GM10248 (cell line): ENCODE measurements at regions not wholly inside any gene's neighbourhood (a gene's known extent, or its start where the extent isn't known, plus 50 kb on each side); places are given as distances from the start of the nearest gene placed in this dataset.

ENCODE experiments used
- CTCF ChIA-PET: fragments of 300-600 bp; sonication (Branson Sonifier 250); formaldehyde crosslinking; extraction: SDS; loops from one replicate; lab custom pipeline; 2021; ENCODE audit warnings: antibody characterized with exemption; lab: Yijun Ruan, JAX
- POLR2A ChIA-PET: fragments of 350-650 bp; sonication (Branson Sonifier 250); formaldehyde crosslinking; extraction: SDS; loops from one replicate; lab custom pipeline; 2020; ENCODE audit warnings: antibody characterized with exemption; lab: Yijun Ruan, JAX
- DNase-seq: peaks from one replicate; pipeline ENCODE4 v3.0.0; 2012; ENCODE audit errors: extremely low spot score
- TF ChIP-seq, protein P1 (sequence below): IDR thresholded peaks from 2 replicates; pipeline ENCODE4 v1.5.1; 2012; ENCODE audit warnings: mild to moderate bottlenecking, low read depth; ENCODE audit errors: extremely low read depth, missing control alignments, control extremely low read depth

DNA sequence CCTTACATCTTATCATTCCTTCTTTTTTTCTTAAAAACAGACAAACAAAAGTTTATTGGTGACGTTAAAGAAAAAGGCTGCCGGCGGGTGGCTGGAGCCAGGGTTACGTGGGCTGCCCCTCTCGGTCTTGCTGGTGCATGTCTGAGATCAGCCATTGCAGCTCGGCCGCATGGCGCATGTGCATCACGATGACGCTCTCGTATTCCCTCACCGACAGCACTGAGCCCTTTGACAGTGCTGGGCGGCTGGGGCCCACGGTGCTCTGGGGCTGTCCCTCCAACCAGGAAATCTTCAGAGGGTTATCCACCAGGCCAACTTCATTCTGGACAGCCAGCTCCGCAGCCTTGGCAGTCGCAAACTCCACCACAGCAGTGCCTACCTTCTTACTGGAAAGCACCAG is 1081.8 kb upstream of the TMEFF2 start:
- ChIA-PET CTCF (interaction anchor here (1.3 kb wide), 1 partner anchor 10 kb away, joined by 4 read pairs; no protein-coding TSS in a partner anchor), POLR2A (no interaction called here)
- TF ChIP-seq, protein P1, sequence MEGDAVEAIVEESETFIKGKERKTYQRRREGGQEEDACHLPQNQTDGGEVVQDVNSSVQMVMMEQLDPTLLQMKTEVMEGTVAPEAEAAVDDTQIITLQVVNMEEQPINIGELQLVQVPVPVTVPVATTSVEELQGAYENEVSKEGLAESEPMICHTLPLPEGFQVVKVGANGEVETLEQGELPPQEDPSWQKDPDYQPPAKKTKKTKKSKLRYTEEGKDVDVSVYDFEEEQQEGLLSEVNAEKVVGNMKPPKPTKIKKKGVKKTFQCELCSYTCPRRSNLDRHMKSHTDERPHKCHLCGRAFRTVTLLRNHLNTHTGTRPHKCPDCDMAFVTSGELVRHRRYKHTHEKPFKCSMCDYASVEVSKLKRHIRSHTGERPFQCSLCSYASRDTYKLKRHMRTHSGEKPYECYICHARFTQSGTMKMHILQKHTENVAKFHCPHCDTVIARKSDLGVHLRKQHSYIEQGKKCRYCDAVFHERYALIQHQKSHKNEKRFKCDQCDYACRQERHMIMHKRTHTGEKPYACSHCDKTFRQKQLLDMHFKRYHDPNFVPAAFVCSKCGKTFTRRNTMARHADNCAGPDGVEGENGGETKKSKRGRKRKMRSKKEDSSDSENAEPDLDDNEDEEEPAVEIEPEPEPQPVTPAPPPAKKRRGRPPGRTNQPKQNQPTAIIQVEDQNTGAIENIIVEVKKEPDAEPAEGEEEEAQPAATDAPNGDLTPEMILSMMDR: no peak
- no peak for DNase-seq

DNA sequence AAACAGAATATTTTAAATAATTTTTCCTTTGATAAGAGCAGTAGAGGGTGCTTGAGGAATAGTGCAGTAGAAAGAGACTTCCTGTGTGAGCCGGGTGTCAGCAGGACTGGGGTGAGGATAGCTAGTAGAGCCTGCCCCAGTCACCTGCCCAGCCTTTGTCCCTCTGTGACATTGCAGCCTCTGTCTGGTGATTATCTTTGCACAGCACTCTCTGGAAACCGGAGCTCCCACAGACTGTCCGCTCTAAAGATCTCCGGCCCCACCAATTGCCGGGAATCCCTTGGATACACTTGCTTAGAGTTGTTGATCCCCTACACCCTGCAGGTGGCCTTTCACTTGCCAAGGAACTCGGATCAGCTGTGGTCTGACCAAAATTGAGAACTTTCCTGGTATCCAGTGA is 1081.3 kb upstream of the TMEFF2 start:
- no peak for DNase-seq
- ChIA-PET CTCF (interaction anchor here (1.3 kb wide), 1 partner anchor 11 kb away, joined by 4 read pairs; no protein-coding TSS in a partner anchor), POLR2A (no interaction called here)
- TF ChIP-seq, protein P1: no peak

GRCh38 chr2:193272011-193272410 is 1077.3 kb upstream of the TMEFF2 start:
- TF ChIP-seq, protein P1: no peak
- CTCF ChIA-PET: interaction anchor here (1.1 kb wide), 1 partner anchor 31 kb away, joined by 5 read pairs; no protein-coding TSS in a partner anchor
- no peak for DNase-seq
- POLR2A ChIA-PET: no interaction called here

- DNase-seq: no peak
- CTCF ChIA-PET: interaction anchor here (1.1 kb wide), 2 partner anchors 10 to 30 kb away, joined by 4 to 5 read pairs; no protein-coding TSS in a partner anchor
- POLR2A ChIA-PET: no interaction called here
- TF ChIP-seq, protein P1: no peak
These were observed 1076.1 kb upstream of the TMEFF2 start for GRCh38 chr2:193270816-193271215.

GRCh38 chr2:193267496-193268002 is 1072.8 kb upstream of the TMEFF2 start:
- POLR2A ChIA-PET: no interaction called here
- TF ChIP-seq, protein P1: no peak
- DNase-seq: no peak
- CTCF ChIA-PET: no interaction called here

DNA sequence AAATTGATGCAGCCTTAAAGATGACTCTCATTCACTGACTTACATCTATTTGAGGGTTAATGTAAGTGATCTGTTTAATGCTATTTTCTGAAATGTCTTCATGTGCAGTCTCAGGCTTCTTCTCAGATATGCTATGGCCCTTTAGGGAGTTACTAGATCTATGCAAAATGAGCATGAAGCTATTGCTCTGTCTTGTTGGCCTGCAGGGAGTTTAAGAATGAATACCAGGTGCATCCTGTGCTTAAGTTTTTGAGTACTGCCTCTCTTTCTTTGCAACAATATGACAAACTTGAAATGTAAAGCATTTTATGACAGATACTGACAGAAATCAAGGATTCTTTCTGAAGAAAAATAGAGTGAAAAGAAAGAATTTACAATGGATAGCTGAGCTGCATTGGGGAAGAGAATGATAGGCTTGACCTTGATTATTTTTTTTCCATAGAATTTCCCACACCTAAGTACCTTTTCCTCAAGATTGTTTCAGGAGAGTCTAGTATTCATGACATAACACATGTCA is 1058.3 kb upstream of the TMEFF2 start:
- ChIA-PET CTCF (interaction anchor here (3.4 kb wide), 1 partner anchor 13 kb away, joined by 8 read pairs; no protein-coding TSS in a partner anchor), POLR2A (no interaction called here)
- TF ChIP-seq, protein P1: no peak
- DNase-seq: no peak

DNA sequence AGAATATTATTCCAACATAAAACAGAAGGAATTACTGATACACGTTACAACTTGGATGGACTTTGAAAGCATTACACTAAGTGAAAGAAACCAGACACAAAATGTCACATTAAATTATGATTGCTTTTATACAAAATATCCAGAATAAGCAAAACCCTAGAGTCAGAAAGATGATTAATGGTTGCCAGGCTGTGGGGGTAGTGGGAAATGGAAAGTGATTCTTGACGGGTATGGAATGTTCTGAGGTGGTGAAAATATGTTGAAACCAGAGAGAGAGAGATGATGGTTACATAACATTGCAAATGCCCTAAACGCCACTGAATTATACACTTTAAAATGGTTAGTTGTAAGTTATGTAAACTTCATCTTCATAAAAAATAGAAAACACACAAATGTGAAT is 1057.2 kb upstream of the TMEFF2 start:
- CTCF ChIA-PET: no interaction called here
- POLR2A ChIA-PET: no interaction called here
- TF ChIP-seq, protein P1: no peak
- DNase-seq: no peak
